SK-N-DZ (cell line): ENCODE measurements at regions not wholly inside any gene's neighbourhood (a gene's known extent, or its start where the extent isn't known, plus 50 kb on each side); places are given as distances from the start of the nearest gene placed in this dataset.
"Not testable (repeated sequence)": the region's sequence is repeated elsewhere in the genome, so short reads cannot be mapped to it uniquely, and the experiment has no call there.

Experiments
- DNase-seq: peaks from one replicate; pipeline ENCODE4 v3.0.0-alpha.2; 2015; ENCODE audit warnings: low spot score

- no peak for DNase-seq
These were observed 52.0 kb downstream of the ZC3H11B start for GRCh38 chr1:219560856-219561255.

GRCh38 chr1:219559899-219560298 lies 53.0 kb downstream of the ZC3H11B start:
- no peak for DNase-seq

GRCh38 chr1:219555806-219556205 lies 57.1 kb downstream of the ZC3H11B start:
- no peak for DNase-seq

- no peak for DNase-seq
These were observed 57.7 kb downstream of the ZC3H11B start for GRCh38 chr1:219555031-219555692.

- DNase-seq: no peak
These were observed 58.9 kb downstream of the ZC3H11B start for GRCh38 chr1:219553934-219554502.

- no peak for DNase-seq
These were observed 62.7 kb downstream of the ZC3H11B start for GRCh38 chr1:219550201-219550600.

- no peak for DNase-seq
These were observed 63.7 kb downstream of the ZC3H11B start for GRCh38 chr1:219549215-219549614.

GRCh38 chr1:219548386-219548785 lies 64.5 kb downstream of the ZC3H11B start:
- DNase-seq: peak; percentile 58

- DNase-seq: not testable (repeated sequence)
These were observed 67.1 kb downstream of the ZC3H11B start for GRCh38 chr1:219545756-219546155.

- peak; percentile 70 for DNase-seq
These were observed 68.6 kb downstream of the ZC3H11B start for GRCh38 chr1:219544163-219544846.

GRCh38 chr1:219542828-219543518 lies 69.9 kb downstream of the ZC3H11B start:
- no peak for DNase-seq

- DNase-seq: no peak
These were observed 71.0 kb downstream of the ZC3H11B start for GRCh38 chr1:219541946-219542345.

GRCh38 chr1:219539645-219540254 lies 73.2 kb downstream of the ZC3H11B start:
- no peak for DNase-seq

- DNase-seq: peak; percentile 64
These were observed 74.0 kb downstream of the ZC3H11B start for GRCh38 chr1:219538886-219539285.

GRCh38 chr1:219537223-219537631 lies 75.7 kb downstream of the ZC3H11B start:
- peak; percentile 86 for DNase-seq

GRCh38 chr1:219536038-219536437 lies 76.9 kb downstream of the ZC3H11B start:
- no peak for DNase-seq

GRCh38 chr1:219534991-219535390 lies 77.9 kb downstream of the ZC3H11B start:
- DNase-seq: no peak

GRCh38 chr1:219533280-219533679 lies 79.6 kb downstream of the ZC3H11B start:
- DNase-seq: no peak

GRCh38 chr1:219529116-219529515 lies 83.8 kb downstream of the ZC3H11B start:
- peak; percentile 91 for DNase-seq

GRCh38 chr1:219528633-219529032 lies 84.3 kb downstream of the ZC3H11B start:
- DNase-seq: peak; percentile 88

- no peak for DNase-seq
These were observed 84.9 kb downstream of the ZC3H11B start for GRCh38 chr1:219527994-219528393.

- DNase-seq: no peak
These were observed 86.8 kb downstream of the ZC3H11B start for GRCh38 chr1:219526074-219526473.
